Glutamatergic neuron (in vitro differentiated cells): ENCODE measurements at regions not wholly inside any gene's neighbourhood (a gene's known extent, or its start where the extent isn't known, plus 50 kb on each side); places are given as distances from the start of the nearest gene placed in this dataset.
A peak's percentile ranks its signal among the peaks of the same experiment; 100 is the strongest.

Source experiments
- DNase-seq: peaks from one replicate; pipeline ENCODE4 v3.0.0; 2022
- H3K27ac Mint-ChIP-seq: one replicate; pipeline ENCODE4 v1.8.0; 2020; ENCODE audit warnings: mild to moderate bottlenecking, mixed read lengths, inconsistent platforms; ENCODE audit not compliant: unreplicated experiment
- H3K27me3 Mint-ChIP-seq: one replicate; pipeline ENCODE4 v1.8.0; 2020; ENCODE audit warnings: mild to moderate bottlenecking, moderate library complexity, mixed read lengths, inconsistent platforms; ENCODE audit not compliant: unreplicated experiment
- H3K36me3 Mint-ChIP-seq: one replicate; pipeline ENCODE4 v1.8.0; 2020; ENCODE audit warnings: mild to moderate bottlenecking, mixed read lengths, inconsistent platforms; ENCODE audit not compliant: unreplicated experiment
- H3K4me1 Mint-ChIP-seq: one replicate; pipeline ENCODE4 v1.8.0; 2020; ENCODE audit warnings: mild to moderate bottlenecking, low read depth, mixed read lengths, inconsistent platforms; ENCODE audit not compliant: unreplicated experiment
- H3K4me3 Mint-ChIP-seq: one replicate; pipeline ENCODE4 v1.8.0; 2020; ENCODE audit warnings: mild to moderate bottlenecking, mixed read lengths, inconsistent platforms; ENCODE audit not compliant: unreplicated experiment
- H3K9me3 Mint-ChIP-seq: one replicate; pipeline ENCODE4 v1.8.0; 2020; ENCODE audit warnings: mild to moderate bottlenecking, moderate library complexity, mixed read lengths, inconsistent platforms; ENCODE audit not compliant: unreplicated experiment
- CTCF ChIP-seq: fragments of 200-600 bp; sonication (generic); IDR thresholded peaks from one replicate; pipeline ENCODE4 v1.5.0; 2021; ENCODE audit not compliant: partially characterized antibody, unreplicated experiment

GRCh38 chr2:18455236-18455862, 105.1 kb downstream of the RDH14 start:
- no peaks in the 10 kb centered on the region for H3K36me3 Mint-ChIP-seq
- no peak overlapping the region for H3K4me3 Mint-ChIP-seq
- H3K4me1 Mint-ChIP-seq = peaks cover 2% of the 10 kb centered on the region
- peak; percentile 26 for DNase-seq
- H3K27me3 Mint-ChIP-seq = no peaks in the 10 kb centered on the region
- peaks cover 2% of the 10 kb centered on the region for H3K9me3 Mint-ChIP-seq
- H3K27ac Mint-ChIP-seq = no peak overlapping the region
- TF ChIP-seq CTCF = no peak

GRCh38 chr2:18454692-18455235, 105.7 kb downstream of the RDH14 start:
- no peaks in the 10 kb centered on the region for H3K27me3 Mint-ChIP-seq
- no peaks in the 10 kb centered on the region for H3K9me3 Mint-ChIP-seq
- DNase-seq = no peak
- no peaks in the 10 kb centered on the region for H3K36me3 Mint-ChIP-seq
- no peak for TF ChIP-seq CTCF
- no peak overlapping the region for H3K27ac Mint-ChIP-seq
- H3K4me3 Mint-ChIP-seq = no peak overlapping the region
- peaks cover 2% of the 10 kb centered on the region for H3K4me1 Mint-ChIP-seq

GRCh38 chr2:18446715-18447114, 113.7 kb downstream of the RDH14 start:
- H3K4me1 Mint-ChIP-seq = no peaks in the 10 kb centered on the region

GRCh38 chr2:18445433-18446320, 114.8 kb downstream of the RDH14 start:
- Mint-ChIP-seq H3K36me3 (no peaks in the 10 kb centered on the region), H3K4me1 (no peaks in the 10 kb centered on the region), H3K27ac (no peak overlapping the region), H3K27me3 (peaks cover 1% of the 10 kb centered on the region), H3K4me3 (no peak overlapping the region), H3K9me3 (no peaks in the 10 kb centered on the region)
- no peak for DNase-seq
- no peak for TF ChIP-seq CTCF

More at GRCh38 chr2:18446715-18447114, 113.7 kb downstream of the RDH14 start:
- Mint-ChIP-seq H3K27ac (no peak overlapping the region), H3K9me3 (no peaks in the 10 kb centered on the region), H3K36me3 (no peaks in the 10 kb centered on the region), H3K4me3 (no peak overlapping the region), H3K27me3 (peaks cover 1% of the 10 kb centered on the region)
- no peak for DNase-seq
- TF ChIP-seq CTCF = no peak
